A549 (cell line): ENCODE measurements at regions not wholly inside any gene's neighbourhood (a gene's known extent, or its start where the extent isn't known, plus 50 kb on each side); places are given as distances from the start of the nearest gene placed in this dataset.

Source experiments
- ATAC-seq, 2 experiments: fragments of 200-7000 bp in 1 of 2; fragments of >200 bp in 1 of 2; cut with Nextera tagmentation in 1 of 2; cut with Tn5 transposase in 1 of 2; 3 replicates each; pipeline versions ENCODE4 v1.8.0 to v1.9.1; 2018 to 2020; ENCODE audit warnings: mild to moderate bottlenecking in 1 of 2, moderate library complexity in 1 of 2
- CTCF ChIA-PET: fragments of 300-600 bp; sonication (Branson Sonifier 250); formaldehyde crosslinking; extraction: SDS; loops from one replicate; lab custom pipeline; 2021; ENCODE audit warnings: antibody characterized with exemption, inconsistent platforms; lab: Yijun Ruan, JAX
- POLR2A ChIA-PET: fragments of 350-600 bp; formaldehyde crosslinking; extraction: SDS; loops from one replicate; lab custom pipeline; 2021; ENCODE audit warnings: antibody characterized with exemption, inconsistent platforms; lab: Yijun Ruan, JAX
- DNase-seq, 2 experiments: peaks; one replicate each; pipeline versions ENCODE4 v3.0.0 to v3.0.0-alpha.2; 2011 to 2016; ENCODE audit warnings: low read depth in 1 of 2, low spot score in 1 of 2
- FAIRE-seq: peaks from 2 replicates; lab custom pipeline; 2011; peaks lifted over from hg19 to GRCh38; lab: Jason Lieb, UNC
- H3K27ac ChIP-seq, 2 experiments: fragments of >200 bp; sonication (Bioruptor Twin); formaldehyde crosslinking; 3 replicates each; pipeline ENCODE4 v1.5.1; 2016 to 2017
- H3K4me1 ChIP-seq: fragments of >200 bp; sonication (Bioruptor Twin); formaldehyde crosslinking; 3 replicates; pipeline ENCODE4 v1.6.1; 2016
- H3K4me2 ChIP-seq: fragments of >200 bp; sonication (Bioruptor Twin); formaldehyde crosslinking; 3 replicates; pipeline ENCODE4 v1.6.1; 2016
- H3K4me3 ChIP-seq: fragments of >200 bp; sonication (Bioruptor Twin); formaldehyde crosslinking; 3 replicates; pipeline ENCODE4 v1.5.1; 2016
- H3K9me3 ChIP-seq: fragments of >200 bp; sonication (Bioruptor Twin); formaldehyde crosslinking; 3 replicates; pipeline ENCODE4 v1.6.1; 2016
- BCL3 ChIP-seq: fragments of >200 bp; sonication (Bioruptor Twin); formaldehyde crosslinking; IDR thresholded peaks from 3 replicates; pipeline ENCODE4 v1.6.1; 2016
- ELK1 ChIP-seq: fragments of 150-350 bp; IDR thresholded peaks from 2 replicates; pipeline ENCODE4 v1.6.1; 2014; ENCODE audit warnings: low read depth, mild to moderate bottlenecking, low read length
- GATA3 ChIP-seq: IDR thresholded peaks from 2 replicates; pipeline ENCODE4 v1.6.1; 2012; ENCODE audit warnings: borderline replicate concordance
- HDAC2 ChIP-seq: fragments of 200-600 bp; sonication (generic); IDR thresholded peaks from 2 replicates; pipeline ENCODE4 v1.6.1; 2016
- HMGXB4 ChIP-seq: fragments of 250-450 bp; sonication (Bioruptor Pico); IDR thresholded peaks from 2 replicates; pipeline ENCODE4 v1.5.0; 2021; ENCODE audit warnings: mild to moderate bottlenecking, moderate library complexity, borderline replicate concordance
- HOXA7 ChIP-seq: fragments of 250-450 bp; sonication (Bioruptor Pico); IDR thresholded peaks from 2 replicates; pipeline ENCODE4 v1.5.0; 2020; ENCODE audit warnings: mild to moderate bottlenecking, moderate library complexity
- JUN ChIP-seq, 2 experiments: fragments of >200 bp; sonication (Bioruptor Twin); formaldehyde crosslinking; IDR thresholded peaks; 2 replicates in 1 of 2; 3 replicates in 1 of 2; pipeline ENCODE4 v1.6.1; 2016 to 2017
- NFE2L2 ChIP-seq: fragments of 150-350 bp; conservative IDR thresholded peaks from 2 replicates; pipeline ENCODE4 v1.6.1; 2014; ENCODE audit warnings: low read length
- NR3C1 ChIP-seq: fragments of >200 bp; sonication (Bioruptor Twin); formaldehyde crosslinking; IDR thresholded peaks from 3 replicates; pipeline ENCODE4 v1.6.1; 2017
- RARB ChIP-seq: fragments of 250-450 bp; sonication (Bioruptor Pico); IDR thresholded peaks from 2 replicates; pipeline ENCODE4 v1.8.0; 2021; ENCODE audit warnings: mild to moderate bottlenecking, moderate library complexity
- REST ChIP-seq: fragments of 200-600 bp; sonication (generic); IDR thresholded peaks from 2 replicates; pipeline ENCODE4 v1.6.1; 2016; ENCODE audit warnings: antibody characterized with exemption, mild to moderate bottlenecking, moderate library complexity
- RFX5 ChIP-seq: fragments of 450-650 bp; IDR thresholded peaks from 2 replicates; pipeline ENCODE4 v1.7.1; 2014; ENCODE audit warnings: antibody characterized with exemption, mild to moderate bottlenecking, moderate library complexity
- SREBF2 ChIP-seq: fragments of 450-650 bp; IDR thresholded peaks from 2 replicates; pipeline ENCODE4 v1.6.1; 2014; ENCODE audit warnings: mild to moderate bottlenecking, moderate library complexity
- TFCP2L1 ChIP-seq: fragments of 250-450 bp; sonication (Bioruptor Pico); IDR thresholded peaks from 2 replicates; pipeline ENCODE4 v1.5.0; 2021; ENCODE audit warnings: mild to moderate bottlenecking
- USF2 ChIP-seq: fragments of 450-650 bp; IDR thresholded peaks from 2 replicates; pipeline ENCODE4 v1.6.1; 2014; ENCODE audit warnings: antibody characterized with exemption
- ZFP36 ChIP-seq: fragments of 450-650 bp; IDR thresholded peaks from 2 replicates; pipeline ENCODE4 v1.6.1; 2014; ENCODE audit warnings: borderline replicate concordance; ENCODE audit not compliant: partially characterized antibody
- ZNF302 ChIP-seq: fragments of 250-450 bp; sonication (Bioruptor Pico); IDR thresholded peaks from 2 replicates; pipeline ENCODE4 v1.9.0; 2021; ENCODE audit warnings: inconsistent platforms, mild to moderate bottlenecking, moderate library complexity
- ZSCAN20 ChIP-seq: fragments of 250-450 bp; sonication (Bioruptor Pico); IDR thresholded peaks from 2 replicates; pipeline ENCODE4 v1.8.0; 2022; ENCODE audit warnings: mild to moderate bottlenecking, moderate library complexity
- WGBS: methylation state at CpG from one replicate; pipeline ENCODE4 v1.1.6; 2017; ENCODE audit errors: missing lambda C conversion rate; 5-methylcytosine and 5-hydroxymethylcytosine counted together

- no peaks in the 10 kb centered on the region for H3K9me3 ChIP-seq
- no peaks in the 10 kb centered on the region for H3K4me1 ChIP-seq
- H3K4me2 ChIP-seq = no peak overlapping the region
- no peak overlapping the region for H3K27ac ChIP-seq
- CTCF ChIA-PET = no interaction called here
- ATAC-seq (no peak), DNase-seq (no peak), FAIRE-seq (peak; percentile 32)
- 64% methylated on average over 3 of the region's 3 CpGs for WGBS
- TF ChIP-seq RFX5 = no peak
- TF ChIP-seq REST = no peak
- TF ChIP-seq HDAC2 = no peak
- no peak for TF ChIP-seq ZSCAN20
- no peak for TF ChIP-seq USF2
- no peak for TF ChIP-seq TFCP2L1 (CRISPR knock-in tag)
- no peak overlapping the region for H3K4me3 ChIP-seq
- POLR2A ChIA-PET = no interaction called here
Measured at GRCh38 chrX:39421006-39421405, 619.7 kb downstream of the MID1IP1 start.

- no peak for TF ChIP-seq NFE2L2
- TF ChIP-seq ZNF302 (CRISPR knock-in tag) = no peak
- no peak for TF ChIP-seq HOXA7
- TF ChIP-seq SREBF2 = no peak
- TF ChIP-seq ZFP36 = no peak
- no peak for TF ChIP-seq NR3C1
- TF ChIP-seq RARB (CRISPR knock-in tag) = no peak
- no peak for TF ChIP-seq HDAC2
- TF ChIP-seq GATA3 = no peak
- TF ChIP-seq HMGXB4 (CRISPR knock-in tag) = no peak
- TF ChIP-seq JUN (IDR thresholded peaks at IDR 0.05) = no peak
- no peak for TF ChIP-seq ELK1
- TF ChIP-seq BCL3 = no peak
- CTCF ChIA-PET = no interaction called here
- POLR2A ChIA-PET = no interaction called here
- Histone ChIP-seq H3K9me3 (no peaks in the 10 kb centered on the region), H3K4me3 (no peak overlapping the region), H3K4me1 (no peaks in the 10 kb centered on the region), H3K4me2 (no peak overlapping the region), H3K27ac (no peak overlapping the region)
- 43% methylated on average over 2 of the region's 2 CpGs for WGBS
- ATAC-seq (no peak), DNase-seq (no peak), FAIRE-seq (no peak)
Measured at GRCh38 chrX:39425124-39425806, 624.0 kb downstream of the MID1IP1 start.
